HG03103 (cell line): ENCODE measurements at regions not wholly inside any gene's neighbourhood (a gene's known extent, or its start where the extent isn't known, plus 50 kb on each side); places are given as distances from the start of the nearest gene placed in this dataset.

Experiments
- ATAC-seq: cut with Tn5 transposase; IDR thresholded peaks from one replicate; pipeline ENCODE4 v1.9.1; 2021; ENCODE audit warnings: low read depth; ENCODE audit not compliant: unreplicated experiment

DNA sequence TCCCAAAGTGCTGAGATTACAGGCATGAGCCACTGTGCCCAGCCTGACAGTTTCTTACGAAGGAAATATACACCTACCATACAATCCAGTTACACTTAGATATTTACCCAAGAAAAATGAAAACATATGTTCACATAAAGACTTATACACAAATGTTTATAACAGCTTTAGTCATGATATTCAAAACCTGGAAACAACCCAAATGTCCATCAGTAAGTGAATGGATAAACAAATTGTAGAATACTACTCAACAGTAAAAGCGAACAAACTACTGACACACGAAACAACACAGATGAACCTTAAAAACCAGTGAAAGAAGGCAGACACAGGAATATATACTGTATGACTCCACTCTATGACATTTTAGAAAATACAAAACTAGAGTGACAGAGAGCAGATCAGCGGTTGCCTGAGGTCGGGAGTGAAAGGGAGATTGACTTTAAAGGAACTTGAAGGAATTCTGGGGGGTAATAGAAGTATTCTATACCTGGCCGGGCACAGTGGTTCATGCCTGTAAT is 83.6 kb downstream of the SPRING1 start:
- no peak for ATAC-seq

DNA sequence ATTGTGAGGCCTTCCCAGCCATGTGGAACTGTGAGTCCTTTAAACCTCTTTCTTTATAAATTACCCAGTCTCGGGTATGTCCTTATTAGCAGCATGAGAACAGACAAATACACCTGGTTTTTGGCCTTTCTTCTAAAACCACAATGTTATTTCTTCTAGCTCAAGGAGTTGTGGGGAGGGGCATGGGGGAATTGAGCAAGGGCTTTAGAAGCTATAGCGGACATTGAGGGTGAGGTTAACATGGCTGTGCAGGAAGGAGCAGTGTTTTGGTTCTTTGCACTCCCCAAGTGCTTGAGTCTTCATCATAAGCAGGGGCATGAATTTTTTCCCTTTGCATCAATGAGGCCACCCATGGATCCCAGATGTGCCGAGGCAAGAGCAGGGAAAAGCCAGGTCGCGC is 86.8 kb downstream of the SPRING1 start:
- ATAC-seq = no peak

DNA sequence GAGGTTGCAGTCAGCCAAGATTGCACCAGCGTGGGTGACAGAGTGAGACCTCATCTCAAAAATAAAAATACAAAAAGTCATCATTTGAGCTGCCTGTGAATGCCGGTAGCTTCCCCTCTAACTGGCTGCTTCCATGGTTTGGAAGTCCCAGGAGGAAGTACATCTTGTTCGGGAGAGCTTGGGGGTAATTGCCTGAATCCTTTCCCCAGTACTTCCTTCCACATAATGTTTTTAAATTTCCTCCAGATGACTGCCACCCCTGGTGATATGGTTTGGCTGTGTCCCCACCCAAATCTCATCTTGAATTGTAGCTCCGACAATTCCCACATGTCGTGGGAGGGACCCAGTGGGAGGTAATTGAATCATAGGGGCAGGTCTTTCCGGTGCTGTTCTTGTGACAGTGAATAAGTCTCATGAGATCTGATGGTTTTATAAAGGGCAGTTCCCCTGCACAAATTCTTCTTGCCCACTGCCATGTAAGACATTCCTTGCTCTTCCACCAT is 87.2 kb downstream of the SPRING1 start:
- no peak for ATAC-seq

GRCh38 chr12:116650062-116650461 is 87.8 kb downstream of the SPRING1 start:
- ATAC-seq = no peak

DNA sequence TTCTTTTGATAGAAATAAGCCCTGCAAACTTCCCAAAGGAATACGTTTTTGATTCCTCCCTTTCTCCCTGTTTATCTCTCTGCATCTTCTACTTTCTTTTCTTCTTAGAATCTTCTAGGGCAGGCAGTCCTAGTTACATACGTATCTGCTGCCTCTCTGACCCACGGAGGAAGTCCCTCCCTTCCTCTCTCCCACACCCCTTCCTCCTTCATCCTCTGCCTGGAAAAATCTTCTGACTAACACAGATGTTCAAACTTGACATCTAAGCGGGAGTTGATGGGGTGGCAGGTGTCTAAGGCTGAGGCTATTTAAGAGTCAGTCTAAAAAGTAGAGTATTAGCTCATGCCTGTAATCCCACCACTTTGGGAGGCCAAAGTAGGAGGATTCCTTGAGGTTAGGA is 88.6 kb downstream of the MAP1LC3B2 start:
- ATAC-seq = no peak

DNA sequence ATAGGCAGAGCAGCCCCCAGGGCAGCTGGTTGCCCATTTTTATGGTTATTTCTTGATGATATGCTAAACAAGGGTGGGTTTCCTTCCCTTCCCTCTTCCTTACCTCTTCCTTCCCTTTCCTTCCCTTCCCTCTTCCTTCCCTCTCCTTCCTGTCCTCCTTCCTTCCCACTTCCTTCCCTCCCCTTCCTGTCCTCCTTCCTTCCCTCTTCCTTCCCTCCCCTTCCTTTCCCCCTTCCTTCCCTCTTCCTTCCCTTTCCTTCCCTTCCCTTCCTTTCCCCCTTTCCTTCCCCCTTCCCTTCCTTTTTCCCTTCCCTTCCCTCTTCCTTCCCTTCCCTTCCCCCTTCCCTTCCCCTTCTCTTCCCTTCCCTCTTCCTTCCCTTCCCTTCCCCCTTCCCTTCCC is 87.7 kb downstream of the MAP1LC3B2 start:
- ATAC-seq = no peak

DNA sequence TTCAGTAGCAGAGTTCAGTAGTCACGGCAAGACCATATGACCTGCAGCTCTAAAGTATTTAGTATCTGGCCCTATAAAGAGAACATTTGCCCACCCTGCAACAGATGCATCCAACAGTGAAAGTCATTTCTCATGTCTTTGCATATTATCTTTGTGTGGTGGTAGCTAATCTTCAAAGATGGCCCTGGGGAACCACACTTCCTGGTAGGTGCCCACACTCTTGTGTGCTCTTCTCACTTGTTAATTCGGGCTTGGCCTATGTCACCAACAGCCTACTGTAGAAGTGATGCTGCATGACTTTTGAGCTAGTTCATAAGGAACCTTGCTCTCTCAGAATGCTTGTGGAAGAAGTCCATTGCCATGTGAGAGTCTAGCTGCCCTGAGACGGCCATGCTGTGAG is 85.6 kb downstream of the MAP1LC3B2 start:
- ATAC-seq = no peak

GRCh38 chr12:116642683-116643082 is 83.5 kb downstream of the MAP1LC3B2 start:
- no peak for ATAC-seq

GRCh38 chr12:116642106-116642505 is 82.9 kb downstream of the MAP1LC3B2 start:
- no peak for ATAC-seq

- ATAC-seq = no peak
These were observed 81.1 kb downstream of the MAP1LC3B2 start for GRCh38 chr12:116640281-116640680.

- no peak for ATAC-seq
These were observed 80.6 kb downstream of the MAP1LC3B2 start for GRCh38 chr12:116639765-116640164.

DNA sequence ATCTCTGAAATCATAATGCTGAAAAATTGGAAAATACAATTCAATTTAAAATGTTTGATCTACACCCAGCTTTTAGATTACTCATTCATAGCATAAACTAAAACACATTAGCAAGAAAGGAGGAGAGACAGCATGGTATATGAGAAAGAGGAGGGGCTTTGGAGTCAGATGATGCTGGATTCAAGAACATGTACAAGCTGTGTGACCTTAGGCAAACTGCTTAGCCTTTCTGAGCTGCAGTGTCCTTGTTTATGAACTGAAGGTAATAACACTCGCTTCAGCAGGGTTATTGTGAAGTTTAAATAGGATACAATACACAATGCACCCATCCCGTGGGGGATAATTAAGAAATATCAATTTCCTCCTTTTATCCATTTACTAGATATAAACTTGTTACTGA is 79.2 kb downstream of the MAP1LC3B2 start:
- no peak for ATAC-seq

DNA sequence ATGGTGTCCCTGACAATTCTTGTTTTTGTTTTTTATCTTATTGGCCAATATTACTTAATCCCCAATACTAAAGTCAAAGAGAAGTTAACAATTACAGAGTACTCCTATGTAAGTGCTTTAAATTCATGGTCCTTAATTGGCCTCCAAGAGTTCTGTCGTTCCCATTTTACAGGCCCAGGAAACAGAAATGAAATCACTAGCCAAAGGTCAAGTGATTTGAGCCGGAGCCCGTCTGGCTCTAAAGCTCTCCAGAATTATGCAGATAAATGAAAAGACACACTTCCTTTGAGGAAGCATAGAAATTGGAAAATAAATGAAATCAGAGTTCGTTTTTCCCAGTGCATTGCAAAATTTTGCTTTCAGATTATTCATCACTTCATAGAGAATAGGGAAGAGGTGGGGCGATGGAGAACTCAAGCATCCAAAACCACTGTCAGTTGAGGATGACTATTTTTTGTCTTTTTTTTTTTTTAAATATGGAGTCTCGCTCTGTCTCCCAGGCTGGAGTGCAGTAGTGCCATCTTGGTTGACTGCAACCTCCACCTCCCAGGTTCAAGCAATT is 78.5 kb downstream of the MAP1LC3B2 start:
- ATAC-seq = no peak

DNA sequence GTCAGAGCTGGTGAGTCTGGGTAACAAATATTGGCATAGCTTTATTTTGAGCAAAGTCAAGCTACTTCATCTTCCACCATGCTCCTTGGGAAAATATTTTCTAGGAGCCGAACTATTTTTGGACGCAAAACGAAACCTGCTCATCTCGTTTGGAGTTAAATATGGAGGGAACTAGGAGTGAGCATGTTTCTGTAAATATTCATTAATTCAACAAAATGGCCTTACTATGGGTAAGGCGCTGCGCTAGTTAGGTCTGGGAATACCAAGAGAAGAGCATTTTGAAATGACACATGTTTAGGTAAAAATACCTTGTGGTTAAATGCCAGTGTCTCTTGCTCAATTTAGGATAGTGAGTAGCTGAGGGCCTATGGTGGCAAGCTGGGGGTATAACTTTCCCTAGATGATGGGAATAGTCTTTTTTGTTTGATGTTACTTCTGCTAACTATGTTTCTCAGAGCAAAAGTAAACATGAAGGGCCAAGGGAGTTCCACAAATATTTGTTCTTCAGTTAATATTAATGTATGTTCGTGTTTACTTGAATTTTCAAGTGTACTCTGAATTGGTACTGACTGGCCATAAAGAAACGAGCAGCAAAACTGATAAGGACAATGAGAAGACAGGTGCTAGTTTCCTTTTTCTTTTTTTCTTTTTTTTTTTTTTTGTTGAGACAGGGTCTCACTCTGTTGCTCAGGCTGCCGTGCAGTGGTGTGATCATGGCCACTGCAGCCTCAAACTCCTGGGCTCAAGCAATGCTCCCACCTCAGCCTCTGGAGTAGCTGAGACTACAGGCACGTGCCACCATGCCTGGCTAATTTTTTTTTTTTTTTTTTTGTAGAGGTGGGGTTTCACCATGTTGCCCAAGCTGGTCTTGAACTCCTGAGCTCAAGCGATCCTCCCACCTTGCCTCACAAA is 77.7 kb downstream of the MAP1LC3B2 start:
- no peak for ATAC-seq

- no peak for ATAC-seq
These were observed 76.3 kb downstream of the MAP1LC3B2 start for GRCh38 chr12:116635487-116635886.

DNA sequence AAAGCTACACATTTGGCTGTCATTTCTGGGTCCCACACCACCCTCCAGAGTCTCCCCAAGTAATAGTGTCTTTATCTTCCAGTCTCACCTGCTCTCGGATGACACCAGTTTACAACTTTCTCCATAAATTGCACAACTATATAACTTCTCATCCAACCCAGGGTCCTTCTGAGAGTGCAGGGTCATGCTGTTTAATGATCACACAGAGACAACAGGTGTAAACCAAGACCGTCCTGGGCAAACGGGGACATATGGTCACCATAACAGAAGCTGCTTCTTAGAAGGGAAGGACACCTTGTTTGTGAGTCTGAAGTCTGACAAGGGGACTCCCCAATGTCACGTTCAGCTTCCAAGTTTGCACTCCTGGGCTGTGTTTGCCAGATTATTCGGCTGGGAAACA is 74.3 kb downstream of the MAP1LC3B2 start:
- ATAC-seq = no peak

GRCh38 chr12:116631619-116632018 is 72.4 kb downstream of the MAP1LC3B2 start:
- ATAC-seq = no peak

DNA sequence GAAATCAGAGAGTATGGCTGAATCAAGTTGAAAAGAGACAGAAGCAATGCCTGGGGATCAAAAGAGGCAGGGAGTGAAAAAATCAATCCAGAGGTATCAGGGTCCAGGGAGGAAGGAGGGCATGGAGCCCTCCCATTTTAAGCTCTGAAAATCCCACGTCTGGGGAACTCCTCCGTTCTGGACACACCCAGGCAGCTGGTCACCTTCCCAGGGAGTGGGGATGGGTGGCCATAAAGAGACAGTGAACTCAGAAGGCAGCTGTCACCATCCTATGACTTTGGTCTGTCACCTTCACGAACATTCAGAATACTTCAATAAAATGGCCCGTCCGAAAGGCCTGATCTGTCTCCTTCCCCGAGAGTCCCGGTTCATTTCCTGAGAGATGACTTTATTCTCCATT is 71.6 kb downstream of the MAP1LC3B2 start:
- ATAC-seq = no peak

- ATAC-seq = no peak
These were observed 70.3 kb downstream of the MAP1LC3B2 start for GRCh38 chr12:116629480-116629879.

GRCh38 chr12:116628989-116629388 is 69.8 kb downstream of the MAP1LC3B2 start:
- no peak for ATAC-seq

DNA sequence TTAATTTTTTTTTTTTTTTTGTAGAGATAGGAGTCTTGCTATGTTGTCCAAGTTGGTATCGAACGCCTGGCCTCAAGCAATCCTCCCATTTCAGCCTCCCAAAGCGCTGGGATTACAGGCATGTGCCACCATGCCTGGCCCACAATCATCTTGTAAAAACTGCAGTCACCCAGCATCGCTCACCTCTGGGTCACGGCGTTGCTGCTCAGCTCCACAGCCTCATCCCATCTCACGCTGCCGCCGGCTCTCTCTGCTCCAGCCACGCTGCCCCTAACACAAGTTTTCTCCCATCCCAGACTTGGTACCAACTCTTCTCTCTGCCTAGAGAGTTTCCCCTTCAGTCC is 69.2 kb downstream of the MAP1LC3B2 start:
- no peak for ATAC-seq
